Endodermal cell (in vitro differentiated cells): ENCODE measurements at regions not wholly inside any gene's neighbourhood (a gene's known extent, or its start where the extent isn't known, plus 50 kb on each side); places are given as distances from the start of the nearest gene placed in this dataset.

Source experiments
- DNase-seq: peaks from one replicate; pipeline ENCODE4 v3.0.0-alpha.2; 2017
- H3K27ac ChIP-seq: 2 replicates; pipeline ENCODE4 v1.5.1; 2013; ENCODE audit warnings: mild to moderate bottlenecking, low read depth, low read length, moderate library complexity
- H3K27me3 ChIP-seq: 2 replicates; pipeline ENCODE4 v1.6.1; 2013; ENCODE audit warnings: mild to moderate bottlenecking, low read length, moderate library complexity; ENCODE audit not compliant: insufficient read depth, control insufficient read depth, poor library complexity, severe bottlenecking
- H3K36me3 ChIP-seq: 2 replicates; pipeline ENCODE4 v1.7.0; 2013; ENCODE audit warnings: mild to moderate bottlenecking, low read length, moderate library complexity; ENCODE audit not compliant: control insufficient read depth, insufficient read depth
- H3K4me1 ChIP-seq: one replicate; pipeline ENCODE4 v1.7.0; 2013; ENCODE audit warnings: low read length; ENCODE audit not compliant: control insufficient read depth, insufficient read depth
- H3K4me3 ChIP-seq: 2 replicates; pipeline ENCODE4 v1.5.1; 2013; ENCODE audit warnings: mild to moderate bottlenecking, low read length, moderate library complexity
- H3K9ac ChIP-seq: 2 replicates; pipeline ENCODE4 v1.6.1; 2013; ENCODE audit warnings: mild to moderate bottlenecking, low read length, moderate library complexity; ENCODE audit not compliant: poor library complexity, severe bottlenecking; ENCODE audit errors: extremely low read depth
- H3K9me3 ChIP-seq: 2 replicates; pipeline ENCODE4 v1.6.1; 2013; ENCODE audit warnings: mild to moderate bottlenecking, low read length, moderate library complexity; ENCODE audit not compliant: control insufficient read depth
- H3K27ac Mint-ChIP-seq: 2 replicates; pipeline ENCODE4 v1.8.0; 2020; ENCODE audit warnings: mixed read lengths
- H3K27me3 Mint-ChIP-seq: 2 replicates; pipeline ENCODE4 v1.8.0; 2021; ENCODE audit warnings: mild to moderate bottlenecking, mixed read lengths; ENCODE audit not compliant: insufficient read depth
- H3K36me3 Mint-ChIP-seq: 2 replicates; pipeline ENCODE4 v1.8.0; 2020; ENCODE audit warnings: low read depth, mixed read lengths
- H3K4me1 Mint-ChIP-seq: 2 replicates; pipeline ENCODE4 v1.8.0; 2020; ENCODE audit warnings: mixed read lengths
- H3K4me3 Mint-ChIP-seq: 2 replicates; pipeline ENCODE4 v1.8.0; 2020; ENCODE audit warnings: mild to moderate bottlenecking, moderate library complexity, mixed read lengths
- H3K9me3 Mint-ChIP-seq: 2 replicates; pipeline ENCODE4 v1.8.0; 2020; ENCODE audit warnings: mild to moderate bottlenecking, mixed read lengths
- CTCF ChIP-seq: fragments of 200-600 bp; sonication (generic); conservative IDR thresholded peaks from 2 replicates; pipeline ENCODE4 v1.5.0; 2021; ENCODE audit warnings: antibody characterized with exemption, mild to moderate bottlenecking
- WGBS, 2 experiments: methylation state at CpG; one replicate each; pipeline versions ENCODE4 v1.1.5 to v1.1.7; 2013; ENCODE audit warnings: missing lambda C conversion rate in 2 of 2, mixed read lengths in 1 of 2; ENCODE audit not compliant: insufficient coverage in 1 of 2, insufficient read length in 1 of 2; 5-methylcytosine and 5-hydroxymethylcytosine counted together

DNA sequence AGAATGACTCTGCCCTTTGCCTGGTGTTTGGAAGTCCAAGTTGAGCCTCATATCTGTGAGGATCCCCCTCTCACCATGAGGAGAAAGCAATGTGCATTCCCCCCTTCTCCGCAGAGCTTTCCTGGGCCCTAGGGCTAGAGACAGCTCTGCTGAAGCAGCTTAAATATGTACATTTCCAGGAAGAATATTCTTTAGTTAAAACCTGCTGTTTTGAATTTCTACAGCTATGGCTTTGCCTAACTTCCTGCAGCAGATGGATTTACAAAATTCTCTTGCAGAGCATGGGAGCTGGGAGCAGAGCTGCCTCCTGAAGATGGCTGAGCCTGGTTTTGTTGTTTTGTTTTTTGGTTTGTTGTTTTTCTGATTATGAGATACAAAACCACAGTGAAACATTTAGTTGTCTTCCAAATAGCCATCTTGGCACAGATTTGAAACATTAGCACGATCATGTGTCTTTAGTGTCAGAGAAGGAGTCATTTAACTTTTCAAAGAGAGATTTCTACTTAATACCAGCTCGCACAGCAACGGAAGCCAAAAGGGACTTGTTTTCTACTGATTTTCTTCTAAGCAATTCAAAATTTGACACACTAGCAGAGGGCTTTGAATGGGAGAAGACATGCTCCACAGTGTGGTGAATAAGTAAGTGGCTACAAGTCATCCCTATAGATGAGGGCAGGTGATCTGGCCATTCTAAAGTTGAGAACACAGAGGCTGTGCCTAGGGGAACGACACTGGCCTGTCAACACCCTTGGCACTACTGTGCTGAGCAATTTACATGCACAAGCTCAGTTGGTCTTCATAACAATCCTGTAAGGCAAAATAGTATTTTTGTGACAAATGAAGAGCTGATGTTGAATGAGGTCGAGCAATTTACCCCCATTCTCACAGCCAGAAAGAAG, 222.6 kb downstream of the MREG start:
- no peaks in the 10 kb centered on the region for H3K36me3 ChIP-seq
- H3K4me3 ChIP-seq = no peak overlapping the region
- no peaks in the 10 kb centered on the region for H3K36me3 Mint-ChIP-seq
- H3K4me1 ChIP-seq = peaks cover 15% of the 10 kb centered on the region
- no peak for TF ChIP-seq CTCF
- peaks cover 65% of the 10 kb centered on the region for H3K4me1 Mint-ChIP-seq
- H3K4me3 Mint-ChIP-seq = no peak overlapping the region
- 89 to 91% methylated on average over 5 to 6 of the region's 6 CpGs for WGBS, 2 experiments
- no peaks in the 10 kb centered on the region for H3K27me3 ChIP-seq
- no peak overlapping the region for H3K27ac ChIP-seq
- no peaks in the 10 kb centered on the region for H3K27me3 Mint-ChIP-seq
- H3K9me3 Mint-ChIP-seq = no peaks in the 10 kb centered on the region
- no peak for DNase-seq
- H3K27ac Mint-ChIP-seq = no peak overlapping the region
- H3K9me3 ChIP-seq = no peaks in the 10 kb centered on the region
- H3K9ac ChIP-seq = no peak overlapping the region

DNA sequence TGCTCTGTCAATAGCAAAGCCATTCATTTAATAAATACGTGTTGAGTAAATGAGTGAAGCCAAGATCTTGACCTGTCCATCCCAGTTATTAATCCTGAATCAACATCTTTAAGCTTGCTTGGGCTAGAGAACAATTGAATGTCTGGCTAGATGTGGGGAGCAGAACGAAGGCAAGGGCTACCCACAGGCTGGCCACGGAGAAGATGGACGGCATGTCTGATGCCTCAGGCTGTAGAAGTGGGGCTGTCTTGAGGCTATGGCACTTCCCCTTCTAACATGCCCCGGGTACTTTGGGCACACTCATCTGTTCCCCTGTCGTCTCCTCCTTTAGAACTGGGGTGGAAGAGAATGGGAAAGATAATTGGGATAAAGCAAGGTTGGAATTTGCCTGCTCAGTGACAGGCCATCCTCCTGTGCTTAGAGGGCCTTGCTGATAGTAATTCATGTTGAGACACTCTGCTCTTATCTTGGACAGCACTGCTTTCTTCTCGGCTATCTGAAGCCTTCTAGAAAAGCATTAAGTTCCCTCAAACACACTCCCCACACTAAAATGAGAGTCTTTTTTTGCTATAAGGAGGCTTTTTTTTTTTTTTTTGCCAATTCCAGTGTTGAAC, 225.7 kb downstream of the MREG start:
- Histone ChIP-seq H3K27me3 (no peaks in the 10 kb centered on the region), H3K4me1 (peaks cover 10% of the 10 kb centered on the region), H3K27ac (no peak overlapping the region), H3K4me3 (no peak overlapping the region), H3K9ac (no peak overlapping the region), H3K9me3 (no peaks in the 10 kb centered on the region), H3K36me3 (no peaks in the 10 kb centered on the region)
- Mint-ChIP-seq H3K4me1 (peaks cover 46% of the 10 kb centered on the region), H3K9me3 (no peaks in the 10 kb centered on the region), H3K27ac (no peak overlapping the region), H3K36me3 (no peaks in the 10 kb centered on the region), H3K27me3 (no peaks in the 10 kb centered on the region), H3K4me3 (no peak overlapping the region)
- 85 to 96% methylated on average over 4 to 7 of the region's 7 CpGs for WGBS, 2 experiments
- DNase-seq = no peak
- TF ChIP-seq CTCF = no peak

- no peak for TF ChIP-seq CTCF
- no peak overlapping the region for H3K4me3 Mint-ChIP-seq
- Histone ChIP-seq H3K36me3 (no peaks in the 10 kb centered on the region), H3K4me1 (peaks cover 10% of the 10 kb centered on the region), H3K9ac (no peak overlapping the region), H3K9me3 (no peaks in the 10 kb centered on the region), H3K27ac (no peak overlapping the region), H3K4me3 (no peak overlapping the region), H3K27me3 (no peaks in the 10 kb centered on the region)
- H3K9me3 Mint-ChIP-seq = no peaks in the 10 kb centered on the region
- no peak for DNase-seq
- H3K36me3 Mint-ChIP-seq = no peaks in the 10 kb centered on the region
- WGBS, 2 experiments = 90 to 100% methylated on average over 1 to 3 of the region's 3 CpGs
- no peaks in the 10 kb centered on the region for H3K27me3 Mint-ChIP-seq
- no peak overlapping the region for H3K27ac Mint-ChIP-seq
- peaks cover 45% of the 10 kb centered on the region for H3K4me1 Mint-ChIP-seq
Observed at GRCh38 chr2:215787025-215787424, 226.3 kb downstream of the MREG start.
